ENCODE measurements at regions not wholly inside any gene's neighbourhood (a gene's known extent, or its start where the extent isn't known, plus 50 kb on each side); places are given as distances from the start of the nearest gene placed in this dataset.

- Mint-ChIP-seq H3K36me3 (ENCODE audit: low read depth) (no peaks in the 10 kb centered on the region), H3K4me1 (no peaks in the 10 kb centered on the region), H3K27ac (no peak overlapping the region), H3K4me3 (no peak overlapping the region), H3K9me3 (no peaks in the 10 kb centered on the region), H3K27me3 (ENCODE audit: low read depth) (peaks cover 21% of the 10 kb centered on the region)
- TF ChIP-seq CTCF (IDR thresholded peaks at IDR 0.05; ENCODE audit: unreplicated experiment in 3 of 3): no peak
Observed at GRCh38 chr18:22093731-22094357, 75.5 kb upstream of the GATA6 start.

GRCh38 chr18:22094358-22094734, 75.0 kb upstream of the GATA6 start:
- no peaks in the 10 kb centered on the region for H3K9me3 Mint-ChIP-seq
- H3K27ac Mint-ChIP-seq: no peak overlapping the region
- no peaks in the 10 kb centered on the region for H3K4me1 Mint-ChIP-seq
- no peaks in the 10 kb centered on the region for H3K36me3 Mint-ChIP-seq (ENCODE audit: low read depth)
- TF ChIP-seq CTCF (IDR thresholded peaks at IDR 0.05; ENCODE audit: unreplicated experiment in 3 of 3): no peak
- H3K27me3 Mint-ChIP-seq (ENCODE audit: low read depth): peaks cover 21% of the 10 kb centered on the region
- H3K4me3 Mint-ChIP-seq: no peak overlapping the region

DNA sequence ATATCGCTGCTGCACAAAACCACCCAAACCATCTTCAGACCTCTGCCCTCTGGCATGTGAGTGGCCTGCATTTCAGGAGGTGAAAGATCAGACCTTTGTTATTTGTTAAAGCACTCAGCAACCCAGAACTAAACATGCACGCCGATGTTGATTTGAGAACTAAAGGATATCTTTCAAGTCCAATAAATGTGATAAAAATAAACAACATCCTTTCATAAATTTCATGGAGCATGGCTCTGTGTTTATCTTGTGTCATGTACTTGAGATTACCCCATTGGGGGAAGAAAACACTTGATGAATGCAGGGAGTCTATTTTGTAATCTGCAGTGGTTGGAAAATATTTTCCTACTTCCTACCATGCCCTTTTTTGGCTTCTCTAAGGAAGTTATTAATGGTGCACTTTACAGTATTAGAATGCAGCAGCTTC, 70.8 kb upstream of the GATA6 start:
- peaks cover 12% of the 10 kb centered on the region for H3K27me3 Mint-ChIP-seq (ENCODE audit: low read depth)
- H3K9me3 Mint-ChIP-seq: no peaks in the 10 kb centered on the region
- TF ChIP-seq CTCF (IDR thresholded peaks at IDR 0.05; ENCODE audit: unreplicated experiment in 3 of 3): no peak
- H3K27ac Mint-ChIP-seq: no peak overlapping the region
- no peaks in the 10 kb centered on the region for H3K4me1 Mint-ChIP-seq
- H3K36me3 Mint-ChIP-seq (ENCODE audit: low read depth): no peaks in the 10 kb centered on the region
- H3K4me3 Mint-ChIP-seq: no peak overlapping the region

- Mint-ChIP-seq H3K4me3 (no peak overlapping the region), H3K27ac (no peak overlapping the region), H3K36me3 (ENCODE audit: low read depth) (no peaks in the 10 kb centered on the region), H3K4me1 (no peaks in the 10 kb centered on the region), H3K9me3 (no peaks in the 10 kb centered on the region), H3K27me3 (ENCODE audit: low read depth) (peaks cover 7% of the 10 kb centered on the region)
- TF ChIP-seq CTCF (IDR thresholded peaks at IDR 0.05; ENCODE audit: unreplicated experiment in 3 of 3): no peak
Observed at GRCh38 chr18:22099925-22100324, 69.5 kb upstream of the GATA6 start.

DNA sequence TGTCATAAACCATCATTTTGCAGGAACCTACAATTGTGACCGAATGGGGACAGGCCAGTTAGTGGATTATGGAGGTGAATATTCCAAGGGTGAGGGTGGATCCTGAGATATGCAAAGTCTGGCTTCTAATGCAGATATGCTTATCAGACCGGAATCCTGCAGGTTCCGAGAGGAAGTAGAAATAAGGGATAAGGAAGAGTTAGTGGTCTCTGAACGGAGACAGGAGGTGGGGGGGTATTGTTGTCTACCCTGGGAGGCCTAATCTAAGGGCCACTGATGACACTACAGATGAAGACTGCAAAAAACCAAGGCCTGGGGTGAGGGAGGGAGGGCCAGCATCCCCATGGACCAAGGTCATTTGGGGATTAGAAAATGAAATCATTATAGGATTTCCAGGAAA, 67.7 kb upstream of the GATA6 start:
- TF ChIP-seq CTCF (IDR thresholded peaks at IDR 0.05; ENCODE audit: unreplicated experiment in 3 of 3): no peak
- Mint-ChIP-seq H3K36me3 (ENCODE audit: low read depth) (no peaks in the 10 kb centered on the region), H3K9me3 (no peaks in the 10 kb centered on the region), H3K4me1 (no peaks in the 10 kb centered on the region), H3K27ac (no peak overlapping the region), H3K4me3 (no peak overlapping the region), H3K27me3 (ENCODE audit: low read depth) (peaks cover 4% of the 10 kb centered on the region)

- Mint-ChIP-seq H3K9me3 (no peaks in the 10 kb centered on the region), H3K27ac (no peak overlapping the region), H3K4me1 (no peaks in the 10 kb centered on the region), H3K27me3 (ENCODE audit: low read depth) (peaks cover 4% of the 10 kb centered on the region), H3K36me3 (ENCODE audit: low read depth) (no peaks in the 10 kb centered on the region), H3K4me3 (no peak overlapping the region)
- no peak for TF ChIP-seq CTCF (IDR thresholded peaks at IDR 0.05; ENCODE audit: unreplicated experiment in 3 of 3)
Observed at GRCh38 chr18:22102953-22103646, 66.3 kb upstream of the GATA6 start.
